Neural progenitor cell (in vitro differentiated cells): ENCODE measurements at regions not wholly inside any gene's neighbourhood (a gene's known extent, or its start where the extent isn't known, plus 50 kb on each side); places are given as distances from the start of the nearest gene placed in this dataset.

Experiments used
- EZH2 ChIP-seq: fragments of 200-600 bp; sonication (generic); IDR thresholded peaks from 2 replicates; pipeline ENCODE4 v1.6.1; 2017; ENCODE audit warnings: antibody characterized with exemption, mild to moderate bottlenecking, moderate library complexity
- EZH2phosphoT487 ChIP-seq: fragments of 200-600 bp; sonication (generic); IDR thresholded peaks from 2 replicates; pipeline ENCODE4 v1.6.1; 2017; ENCODE audit warnings: antibody characterized with exemption
- TF ChIP-seq, protein P1 (sequence below): fragments of 200-600 bp; sonication (generic); IDR thresholded peaks from 2 replicates; pipeline ENCODE4 v1.5.1; 2017; ENCODE audit warnings: antibody characterized with exemption, mild to moderate bottlenecking

DNA sequence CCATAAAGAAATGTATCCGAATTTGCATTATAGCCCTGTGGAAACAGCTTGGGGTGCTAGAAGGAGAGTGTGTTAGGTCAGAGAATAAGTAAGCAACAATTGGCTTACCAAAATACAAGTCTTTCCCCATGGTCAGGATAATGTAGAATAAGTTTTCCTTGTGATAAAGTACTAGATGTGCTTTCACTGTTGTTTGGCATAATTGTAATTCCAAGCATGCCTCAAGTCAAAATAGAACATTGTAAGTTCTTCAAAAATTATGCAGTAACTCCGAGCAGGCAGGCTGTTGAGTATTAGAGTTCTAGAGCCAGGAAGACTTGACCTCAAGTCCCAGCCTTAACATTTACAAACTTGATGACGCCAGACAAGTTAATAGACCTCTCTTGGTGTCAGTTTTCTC, 242.0 kb downstream of the TUSC7 start:
- TF ChIP-seq EZH2 = no peak
- TF ChIP-seq, protein P1, sequence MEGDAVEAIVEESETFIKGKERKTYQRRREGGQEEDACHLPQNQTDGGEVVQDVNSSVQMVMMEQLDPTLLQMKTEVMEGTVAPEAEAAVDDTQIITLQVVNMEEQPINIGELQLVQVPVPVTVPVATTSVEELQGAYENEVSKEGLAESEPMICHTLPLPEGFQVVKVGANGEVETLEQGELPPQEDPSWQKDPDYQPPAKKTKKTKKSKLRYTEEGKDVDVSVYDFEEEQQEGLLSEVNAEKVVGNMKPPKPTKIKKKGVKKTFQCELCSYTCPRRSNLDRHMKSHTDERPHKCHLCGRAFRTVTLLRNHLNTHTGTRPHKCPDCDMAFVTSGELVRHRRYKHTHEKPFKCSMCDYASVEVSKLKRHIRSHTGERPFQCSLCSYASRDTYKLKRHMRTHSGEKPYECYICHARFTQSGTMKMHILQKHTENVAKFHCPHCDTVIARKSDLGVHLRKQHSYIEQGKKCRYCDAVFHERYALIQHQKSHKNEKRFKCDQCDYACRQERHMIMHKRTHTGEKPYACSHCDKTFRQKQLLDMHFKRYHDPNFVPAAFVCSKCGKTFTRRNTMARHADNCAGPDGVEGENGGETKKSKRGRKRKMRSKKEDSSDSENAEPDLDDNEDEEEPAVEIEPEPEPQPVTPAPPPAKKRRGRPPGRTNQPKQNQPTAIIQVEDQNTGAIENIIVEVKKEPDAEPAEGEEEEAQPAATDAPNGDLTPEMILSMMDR = no peak
- TF ChIP-seq EZH2phosphoT487 = no peak
